ENCODE measurements at regions not wholly inside any gene's neighbourhood (a gene's known extent, or its start where the extent isn't known, plus 50 kb on each side); places are given as distances from the start of the nearest gene placed in this dataset.

GRCh38 chr5:6948562-6948961 lies 235.3 kb downstream of the TENT4A start:
- Histone ChIP-seq H3K36me3 (ENCODE audit: insufficient read depth, low read length, poor library complexity, severe bottlenecking) (no peaks in the 10 kb centered on the region), H3K27me3 (replicated peaks; ENCODE audit: insufficient read depth, low read depth, low read length, poor library complexity) (no peaks in the 10 kb centered on the region), H3K4me1 (ENCODE audit: insufficient read depth, low read length, poor library complexity, severe bottlenecking) (no peaks in the 10 kb centered on the region), H3K4me3 (ENCODE audit: low read depth, low read length, poor library complexity, severe bottlenecking) (no peak overlapping the region), H3K9me3 (ENCODE audit: low read depth, low read length, poor library complexity, severe bottlenecking) (no peaks in the 10 kb centered on the region), H3K27ac (ENCODE audit: low read depth, low read length, poor library complexity, severe bottlenecking) (no peak overlapping the region)
- TF ChIP-seq EZH2 (IDR thresholded peaks at IDR 0.05; ENCODE audit: borderline replicate concordance, low read depth, low read length, poor library complexity, severe bottlenecking) (no peak), CTCF (conservative IDR thresholded peaks at IDR 0.05; ENCODE audit: low read depth, low read length) (no peak)
- no peak for DNase-seq (ENCODE audit: low spot score)
- intact Hi-C loops (cut with micrococcal nuclease; ENCODE audit: unreplicated experiment): no loop called here
- CTCF ChIA-PET: no interaction called here
- no TSS peak for BruUV-seq (replicated peaks)
- POLR2A ChIA-PET (ENCODE audit: low non-redundant PET): no interaction called here

GRCh38 chr5:6949230-6949629 lies 236.0 kb downstream of the TENT4A start:
- intact Hi-C loops (cut with micrococcal nuclease; ENCODE audit: unreplicated experiment): no loop called here
- H3K4me3 ChIP-seq (ENCODE audit: low read depth, low read length, poor library complexity, severe bottlenecking): no peak overlapping the region
- no peak for DNase-seq (ENCODE audit: low spot score)
- no peaks in the 10 kb centered on the region for H3K4me1 ChIP-seq (ENCODE audit: insufficient read depth, low read length, poor library complexity, severe bottlenecking)
- CTCF ChIA-PET: no interaction called here
- H3K36me3 ChIP-seq (ENCODE audit: insufficient read depth, low read length, poor library complexity, severe bottlenecking): no peaks in the 10 kb centered on the region
- H3K9me3 ChIP-seq (ENCODE audit: low read depth, low read length, poor library complexity, severe bottlenecking): no peaks in the 10 kb centered on the region
- H3K27ac ChIP-seq (ENCODE audit: low read depth, low read length, poor library complexity, severe bottlenecking): no peak overlapping the region
- no peak for TF ChIP-seq EZH2 (IDR thresholded peaks at IDR 0.05; ENCODE audit: borderline replicate concordance, low read depth, low read length, poor library complexity, severe bottlenecking)
- TF ChIP-seq CTCF (conservative IDR thresholded peaks at IDR 0.05; ENCODE audit: low read depth, low read length): no peak
- POLR2A ChIA-PET (ENCODE audit: low non-redundant PET): no interaction called here
- no peaks in the 10 kb centered on the region for H3K27me3 ChIP-seq (replicated peaks; ENCODE audit: insufficient read depth, low read depth, low read length, poor library complexity)
- BruUV-seq (replicated peaks): no TSS peak

- no peaks in the 10 kb centered on the region for H3K27me3 ChIP-seq (replicated peaks; ENCODE audit: insufficient read depth, low read depth, low read length, poor library complexity)
- TF ChIP-seq CTCF (conservative IDR thresholded peaks at IDR 0.05; ENCODE audit: low read depth, low read length): no peak
- no peak for TF ChIP-seq EZH2 (IDR thresholded peaks at IDR 0.05; ENCODE audit: borderline replicate concordance, low read depth, low read length, poor library complexity, severe bottlenecking)
- H3K9me3 ChIP-seq (ENCODE audit: low read depth, low read length, poor library complexity, severe bottlenecking): no peaks in the 10 kb centered on the region
- no peaks in the 10 kb centered on the region for H3K4me1 ChIP-seq (ENCODE audit: insufficient read depth, low read length, poor library complexity, severe bottlenecking)
- ChIA-PET CTCF (no interaction called here), POLR2A (ENCODE audit: low non-redundant PET) (no interaction called here)
- H3K4me3 ChIP-seq (ENCODE audit: low read depth, low read length, poor library complexity, severe bottlenecking): no peak overlapping the region
- BruUV-seq (replicated peaks): no TSS peak
- H3K36me3 ChIP-seq (ENCODE audit: insufficient read depth, low read length, poor library complexity, severe bottlenecking): no peaks in the 10 kb centered on the region
- DNase-seq (ENCODE audit: low spot score): no peak
- intact Hi-C loops (cut with micrococcal nuclease; ENCODE audit: unreplicated experiment): no loop called here
- H3K27ac ChIP-seq (ENCODE audit: low read depth, low read length, poor library complexity, severe bottlenecking): no peak overlapping the region
These were observed 237.0 kb downstream of the TENT4A start for GRCh38 chr5:6950250-6950649.

Measured in A673 (cell line).